Osteocyte (in vitro differentiated cells): ENCODE measurements at regions not wholly inside any gene's neighbourhood (a gene's known extent, or its start where the extent isn't known, plus 50 kb on each side); places are given as distances from the start of the nearest gene placed in this dataset.

Source experiments
- DNase-seq: peaks from one replicate; pipeline ENCODE4 v3.0.0; 2021; ENCODE audit warnings: mixed read lengths; ENCODE audit not compliant: unreplicated experiment; ENCODE audit errors: extremely low spot score
- H3K27ac Mint-ChIP-seq: one replicate; pipeline ENCODE4 v1.8.0; 2021; ENCODE audit warnings: mild to moderate bottlenecking, mixed read lengths; ENCODE audit not compliant: unreplicated experiment
- H3K27me3 Mint-ChIP-seq: one replicate; pipeline ENCODE4 v1.8.0; 2021; ENCODE audit warnings: mixed read lengths; ENCODE audit not compliant: unreplicated experiment
- H3K36me3 Mint-ChIP-seq: one replicate; pipeline ENCODE4 v1.8.0; 2021; ENCODE audit warnings: mixed read lengths; ENCODE audit not compliant: unreplicated experiment
- H3K4me1 Mint-ChIP-seq: one replicate; pipeline ENCODE4 v1.8.0; 2021; ENCODE audit warnings: mixed read lengths; ENCODE audit not compliant: unreplicated experiment
- H3K4me3 Mint-ChIP-seq: one replicate; pipeline ENCODE4 v1.8.0; 2021; ENCODE audit warnings: mild to moderate bottlenecking, moderate library complexity, mixed read lengths; ENCODE audit not compliant: unreplicated experiment
- H3K9me3 Mint-ChIP-seq: one replicate; pipeline ENCODE4 v1.8.0; 2021; ENCODE audit warnings: mixed read lengths; ENCODE audit not compliant: unreplicated experiment
- TF ChIP-seq, protein P1 (sequence below): fragments of 200-600 bp; sonication (generic); IDR thresholded peaks from 2 replicates; pipeline ENCODE4 v1.5.0; 2021; ENCODE audit warnings: antibody characterized with exemption, mild to moderate bottlenecking, moderate library complexity

DNA sequence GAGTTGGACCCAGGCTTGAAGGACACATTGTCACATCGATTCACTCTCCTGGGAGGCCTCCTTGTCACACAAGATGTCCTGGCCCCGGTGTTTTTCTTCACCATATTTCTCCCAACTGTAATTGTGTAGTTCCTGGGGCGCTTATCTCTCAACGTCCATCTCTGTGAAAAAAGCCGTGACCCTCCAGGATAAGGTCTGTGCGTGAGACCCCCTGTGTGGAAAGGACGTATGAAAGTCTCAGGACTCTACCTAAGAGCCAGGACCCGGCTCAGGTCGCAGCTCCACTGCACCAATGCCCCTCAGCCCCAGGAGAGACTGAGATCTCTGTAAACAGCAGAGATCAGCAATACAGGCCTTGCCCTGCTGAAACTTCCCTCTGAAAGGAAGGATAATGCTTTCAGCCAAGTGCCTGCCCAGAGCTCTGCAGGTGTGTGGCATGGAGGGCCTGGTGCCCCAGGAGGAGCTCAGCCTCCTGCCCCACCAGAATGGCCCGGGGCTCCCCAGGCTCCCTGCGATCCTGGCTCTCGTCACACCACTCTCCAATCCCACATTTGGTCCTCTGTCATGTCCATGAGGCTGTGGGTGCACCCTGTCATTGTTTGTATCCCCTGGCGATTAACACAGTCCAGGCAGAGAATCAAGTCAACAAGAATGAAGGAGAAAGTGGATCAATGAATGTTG lies 119.2 kb upstream of the TMEM45B start:
- peaks cover 3% of the 10 kb centered on the region for H3K4me1 Mint-ChIP-seq
- H3K27ac Mint-ChIP-seq = no peak overlapping the region
- peak; percentile 80 for DNase-seq
- peaks cover 30% of the 10 kb centered on the region for H3K27me3 Mint-ChIP-seq
- TF ChIP-seq, protein P1, sequence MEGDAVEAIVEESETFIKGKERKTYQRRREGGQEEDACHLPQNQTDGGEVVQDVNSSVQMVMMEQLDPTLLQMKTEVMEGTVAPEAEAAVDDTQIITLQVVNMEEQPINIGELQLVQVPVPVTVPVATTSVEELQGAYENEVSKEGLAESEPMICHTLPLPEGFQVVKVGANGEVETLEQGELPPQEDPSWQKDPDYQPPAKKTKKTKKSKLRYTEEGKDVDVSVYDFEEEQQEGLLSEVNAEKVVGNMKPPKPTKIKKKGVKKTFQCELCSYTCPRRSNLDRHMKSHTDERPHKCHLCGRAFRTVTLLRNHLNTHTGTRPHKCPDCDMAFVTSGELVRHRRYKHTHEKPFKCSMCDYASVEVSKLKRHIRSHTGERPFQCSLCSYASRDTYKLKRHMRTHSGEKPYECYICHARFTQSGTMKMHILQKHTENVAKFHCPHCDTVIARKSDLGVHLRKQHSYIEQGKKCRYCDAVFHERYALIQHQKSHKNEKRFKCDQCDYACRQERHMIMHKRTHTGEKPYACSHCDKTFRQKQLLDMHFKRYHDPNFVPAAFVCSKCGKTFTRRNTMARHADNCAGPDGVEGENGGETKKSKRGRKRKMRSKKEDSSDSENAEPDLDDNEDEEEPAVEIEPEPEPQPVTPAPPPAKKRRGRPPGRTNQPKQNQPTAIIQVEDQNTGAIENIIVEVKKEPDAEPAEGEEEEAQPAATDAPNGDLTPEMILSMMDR = no peak
- H3K4me3 Mint-ChIP-seq = no peak overlapping the region
- no peaks in the 10 kb centered on the region for H3K36me3 Mint-ChIP-seq
- H3K9me3 Mint-ChIP-seq = no peaks in the 10 kb centered on the region

DNA sequence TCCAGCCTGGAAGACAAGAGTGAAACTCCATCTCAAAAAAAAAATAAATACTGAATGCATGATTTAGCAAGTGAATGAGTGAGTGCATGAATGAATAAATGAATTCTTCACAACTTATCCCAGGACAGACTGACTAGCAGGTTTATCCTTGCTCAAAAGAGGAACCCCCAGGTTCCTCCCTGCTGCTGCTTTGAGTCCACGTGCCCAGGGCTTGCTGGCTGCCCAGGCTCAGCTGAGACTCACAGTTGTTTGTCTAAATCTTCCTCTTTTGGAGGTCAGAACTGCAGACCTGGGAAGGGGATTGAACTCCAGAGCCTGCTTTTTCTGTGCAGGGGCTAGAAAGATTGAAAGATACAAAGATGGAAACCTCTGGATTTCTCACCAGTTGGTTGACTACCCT lies 117.4 kb upstream of the TMEM45B start:
- Mint-ChIP-seq H3K27ac (no peak overlapping the region), H3K4me3 (no peak overlapping the region), H3K27me3 (peaks cover 30% of the 10 kb centered on the region), H3K36me3 (no peaks in the 10 kb centered on the region), H3K4me1 (peaks cover 3% of the 10 kb centered on the region), H3K9me3 (no peaks in the 10 kb centered on the region)
- DNase-seq = peak; percentile 66
- TF ChIP-seq, protein P1 = no peak

DNA sequence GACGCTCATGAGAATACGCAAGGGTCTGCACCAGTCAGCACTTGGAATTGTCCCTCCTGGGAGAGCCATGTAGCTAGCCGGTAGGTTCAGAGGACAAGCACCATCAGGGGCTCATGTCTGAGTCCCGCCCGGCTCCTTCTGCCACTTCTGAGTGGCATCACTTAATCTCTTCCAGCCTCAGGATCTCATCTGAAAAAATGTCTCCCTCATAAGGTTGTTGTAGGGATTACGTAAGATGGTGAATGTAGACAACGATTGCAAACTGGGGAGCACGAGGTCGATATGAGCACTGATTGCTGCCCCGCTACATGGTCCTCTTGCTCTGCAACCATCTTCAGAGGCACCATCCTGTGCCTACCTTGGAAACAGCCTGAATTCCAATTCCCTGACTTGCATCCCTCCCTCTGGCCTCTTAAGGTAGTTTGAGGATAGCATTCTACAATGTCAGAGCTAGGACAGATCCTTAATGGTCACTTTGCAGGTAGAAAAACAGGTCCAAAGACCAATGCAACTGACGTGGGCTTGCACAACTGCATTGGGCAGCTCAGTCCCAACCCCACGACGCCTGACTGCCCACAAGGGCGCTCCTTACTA lies 115.8 kb upstream of the TMEM45B start:
- Mint-ChIP-seq H3K9me3 (no peaks in the 10 kb centered on the region), H3K4me3 (no peak overlapping the region), H3K36me3 (no peaks in the 10 kb centered on the region), H3K27ac (no peak overlapping the region), H3K27me3 (peaks cover 30% of the 10 kb centered on the region), H3K4me1 (peaks cover 3% of the 10 kb centered on the region)
- no peak for DNase-seq
- TF ChIP-seq, protein P1 = no peak

- no peaks in the 10 kb centered on the region for H3K9me3 Mint-ChIP-seq
- no peak overlapping the region for H3K4me3 Mint-ChIP-seq
- peak; percentile 78 for DNase-seq
- no peaks in the 10 kb centered on the region for H3K36me3 Mint-ChIP-seq
- H3K27ac Mint-ChIP-seq = no peak overlapping the region
- TF ChIP-seq, protein P1 = no peak
- H3K27me3 Mint-ChIP-seq = peaks cover 30% of the 10 kb centered on the region
- H3K4me1 Mint-ChIP-seq = peaks cover 1% of the 10 kb centered on the region
Observed at GRCh38 chr11:129700701-129701100, 114.9 kb upstream of the TMEM45B start.

GRCh38 chr11:129701706-129702105 lies 113.9 kb upstream of the TMEM45B start:
- Mint-ChIP-seq H3K36me3 (no peaks in the 10 kb centered on the region), H3K27me3 (peaks cover 32% of the 10 kb centered on the region), H3K27ac (no peak overlapping the region), H3K9me3 (no peaks in the 10 kb centered on the region), H3K4me1 (no peaks in the 10 kb centered on the region), H3K4me3 (no peak overlapping the region)
- peak; percentile 72 for DNase-seq
- TF ChIP-seq, protein P1 = no peak
